Thyroid gland (tissue), 4 donors: ENCODE measurements at regions not wholly inside any gene's neighbourhood (a gene's known extent, or its start where the extent isn't known, plus 50 kb on each side); places are given as distances from the start of the nearest gene placed in this dataset.

Experiments used
- CTCF ChIP-seq, 6 experiments: fragments of 200-600 bp in 3 of 6; fragments of 450-650 bp in 3 of 6; sonication (generic) in 3 of 6; IDR thresholded peaks; one replicate each; pipeline ENCODE4 v1.5.1; 2016 to 2019; ENCODE audit warnings: antibody characterized with exemption in 6 of 6, mild to moderate bottlenecking in 2 of 6, inconsistent platforms in 1 of 6, moderate library complexity in 1 of 6
- POLR2A ChIP-seq, 2 donors: fragments of 450-650 bp; IDR thresholded peaks; one replicate each; pipeline ENCODE4 v1.6.1; 2017; ENCODE audit warnings: antibody characterized with exemption in 2 of 2, mild to moderate bottlenecking in 2 of 2, moderate library complexity in 1 of 2

- TF ChIP-seq CTCF (IDR thresholded peaks at IDR 0.05) (no peak), POLR2A (IDR thresholded peaks at IDR 0.05) (no peak)
Measured at GRCh38 chr2:236840857-236841256, 244.8 kb upstream of the COPS8 start.
